ENCODE measurements at regions not wholly inside any gene's neighbourhood (a gene's known extent, or its start where the extent isn't known, plus 50 kb on each side); places are given as distances from the start of the nearest gene placed in this dataset.

DNA sequence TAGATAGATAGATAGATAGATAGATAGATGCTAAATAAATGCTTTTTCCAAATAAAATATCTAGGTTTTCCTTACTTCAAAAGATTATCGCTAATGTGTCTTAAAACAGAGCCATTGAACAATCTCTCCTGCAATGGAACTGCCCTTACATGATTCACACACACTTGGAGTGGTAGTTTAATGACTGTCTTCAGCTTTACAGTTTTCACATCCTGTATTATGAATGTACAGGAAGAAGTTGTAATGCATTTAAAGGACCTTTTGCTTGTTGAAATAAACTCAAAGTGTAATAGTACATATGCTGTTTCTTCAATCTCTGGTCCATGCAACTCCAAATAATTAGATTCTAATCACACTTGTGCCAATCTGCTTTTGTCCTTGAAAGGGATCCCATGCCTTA is 797.6 kb upstream of the CDH2 start:
- H3K27ac Mint-ChIP-seq = no peak overlapping the region
- no peaks in the 10 kb centered on the region for H3K36me3 Mint-ChIP-seq (ENCODE audit: low read depth)
- no peak for ATAC-seq
- DNase-seq = no peak
- peaks cover 16% of the 10 kb centered on the region for H3K9me3 Mint-ChIP-seq (ENCODE audit: low read depth)
- no peaks in the 10 kb centered on the region for H3K27me3 Mint-ChIP-seq
- intact Hi-C loops (cut with DNase I, micrococcal nuclease) = no loop called here
- no peak overlapping the region for H3K4me3 Mint-ChIP-seq
- H3K4me1 Mint-ChIP-seq = no peaks in the 10 kb centered on the region
- ChIA-PET POLR2A (no interaction called here), CTCF (no interaction called here)

DNA sequence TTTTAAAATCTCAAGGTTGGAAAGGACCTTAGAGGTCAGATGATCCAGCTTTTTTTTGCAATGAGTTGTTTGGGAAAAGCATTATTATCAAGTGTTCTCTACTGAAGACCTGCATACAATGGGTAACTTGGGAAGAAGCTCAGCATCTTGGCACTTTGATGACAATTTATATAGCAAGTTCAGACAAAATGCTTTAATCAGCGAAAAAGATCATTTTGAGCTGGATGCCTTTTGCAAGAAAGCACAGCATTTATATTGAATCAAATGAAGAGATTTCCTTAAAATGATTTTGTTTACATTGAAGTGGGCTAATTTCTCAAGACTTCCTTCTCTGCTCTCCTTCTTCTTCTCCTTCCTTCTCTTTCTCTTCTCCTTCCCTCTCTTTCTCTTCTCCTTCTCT is 796.4 kb upstream of the CDH2 start:
- H3K4me1 Mint-ChIP-seq = no peaks in the 10 kb centered on the region
- DNase-seq (no peak), ATAC-seq (no peak)
- no peak overlapping the region for H3K4me3 Mint-ChIP-seq
- no peaks in the 10 kb centered on the region for H3K27me3 Mint-ChIP-seq
- intact Hi-C loops (cut with DNase I, micrococcal nuclease) = no loop called here
- H3K27ac Mint-ChIP-seq = no peak overlapping the region
- ChIA-PET CTCF (no interaction called here), POLR2A (no interaction called here)
- H3K9me3 Mint-ChIP-seq (ENCODE audit: low read depth) = peaks cover 16% of the 10 kb centered on the region
- H3K36me3 Mint-ChIP-seq (ENCODE audit: low read depth) = no peaks in the 10 kb centered on the region

DNA sequence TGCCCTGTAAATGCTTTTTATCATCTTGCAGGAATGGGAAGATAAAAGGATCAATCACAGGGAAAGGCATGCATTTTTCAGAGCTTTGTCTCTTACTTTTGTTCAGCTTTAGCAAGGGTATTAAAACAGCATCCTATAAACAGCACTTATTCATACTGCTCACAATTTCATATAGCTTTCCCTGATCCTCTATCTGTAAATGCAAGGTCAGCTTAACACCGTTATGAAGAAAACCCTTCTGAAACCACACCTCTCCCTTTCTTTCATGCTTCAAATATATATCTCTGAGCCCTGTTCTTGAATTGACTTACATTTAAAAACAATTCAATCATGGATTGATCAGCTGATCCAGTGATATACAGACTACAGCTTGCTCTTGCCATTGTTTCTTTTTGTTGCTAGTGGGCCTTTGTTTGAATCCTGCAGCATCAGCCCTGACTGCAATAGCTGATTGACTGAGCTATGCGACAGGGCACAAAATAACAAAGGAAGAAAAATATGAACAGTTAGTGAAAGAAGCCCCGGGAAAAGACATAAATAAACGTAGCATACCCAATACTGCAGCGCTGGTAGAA is 795.5 kb upstream of the CDH2 start:
- CTCF ChIA-PET = no interaction called here
- Mint-ChIP-seq H3K36me3 (ENCODE audit: low read depth) (no peaks in the 10 kb centered on the region), H3K27me3 (no peaks in the 10 kb centered on the region), H3K9me3 (ENCODE audit: low read depth) (peaks cover 16% of the 10 kb centered on the region), H3K4me1 (no peaks in the 10 kb centered on the region), H3K27ac (no peak overlapping the region), H3K4me3 (no peak overlapping the region)
- intact Hi-C loops (cut with DNase I, micrococcal nuclease) = no loop called here
- no peak for ATAC-seq
- DNase-seq = no peak
- POLR2A ChIA-PET = no interaction called here

DNA sequence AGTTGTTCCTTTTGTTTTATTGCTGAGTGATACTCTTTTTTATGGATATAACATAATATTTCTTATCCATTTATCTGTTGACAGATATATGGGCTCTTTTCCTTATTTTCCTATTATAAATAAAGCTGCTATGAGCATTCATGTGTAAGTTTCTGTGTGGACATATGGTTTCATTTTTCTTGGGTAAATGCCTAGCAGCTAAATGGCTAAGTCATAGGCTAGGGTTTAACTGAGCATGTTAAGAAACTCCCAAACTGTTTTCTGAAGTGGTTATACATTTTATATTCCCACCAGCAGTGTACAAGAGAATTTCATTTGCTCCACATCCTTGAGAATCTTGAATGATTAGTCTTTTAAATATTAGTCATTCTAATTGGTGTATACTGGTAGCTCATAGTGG is 786.6 kb upstream of the CDH2 start:
- H3K9me3 Mint-ChIP-seq (ENCODE audit: low read depth) = peaks cover 11% of the 10 kb centered on the region
- intact Hi-C loops (cut with DNase I, micrococcal nuclease) = no loop called here
- DNase-seq (no peak), ATAC-seq (no peak)
- CTCF ChIA-PET = no interaction called here
- no peaks in the 10 kb centered on the region for H3K27me3 Mint-ChIP-seq
- POLR2A ChIA-PET = no interaction called here
- no peaks in the 10 kb centered on the region for H3K36me3 Mint-ChIP-seq (ENCODE audit: low read depth)
- H3K4me3 Mint-ChIP-seq = no peak overlapping the region
- no peak overlapping the region for H3K27ac Mint-ChIP-seq
- H3K4me1 Mint-ChIP-seq = no peaks in the 10 kb centered on the region

DNA sequence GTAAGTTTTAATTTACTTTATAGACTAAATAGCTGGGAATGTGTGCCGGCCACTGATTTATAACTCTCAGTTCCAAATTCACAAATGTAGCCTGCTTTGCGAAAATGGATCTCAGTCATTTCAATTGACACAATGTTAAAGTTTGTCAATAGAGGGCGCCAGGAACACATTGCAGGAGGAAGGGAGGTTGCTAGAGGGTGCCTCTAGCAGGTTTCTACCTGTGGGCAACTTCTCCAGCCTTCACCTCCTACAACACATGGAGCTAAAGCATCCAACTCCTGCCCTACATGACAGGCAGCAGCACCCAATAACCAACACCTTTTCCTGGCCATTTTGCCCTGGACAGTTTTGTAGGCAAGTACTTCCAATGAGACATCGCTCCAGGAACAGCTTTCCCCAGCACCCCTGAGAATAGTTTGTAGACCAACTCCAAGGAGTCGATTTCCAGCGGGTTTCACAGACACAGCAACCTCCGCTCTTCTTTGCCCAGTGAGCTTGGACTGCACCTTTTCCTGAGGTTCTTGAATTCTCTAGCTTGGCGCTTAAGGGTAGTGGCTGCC is 784.8 kb upstream of the CDH2 start:
- H3K36me3 Mint-ChIP-seq (ENCODE audit: low read depth) = no peaks in the 10 kb centered on the region
- no peak overlapping the region for H3K27ac Mint-ChIP-seq
- ChIA-PET POLR2A (no interaction called here), CTCF (no interaction called here)
- H3K4me3 Mint-ChIP-seq = no peak overlapping the region
- intact Hi-C loops (cut with DNase I, micrococcal nuclease) = no loop called here
- ATAC-seq (no peak), DNase-seq (no peak)
- H3K4me1 Mint-ChIP-seq = no peaks in the 10 kb centered on the region
- no peaks in the 10 kb centered on the region for H3K27me3 Mint-ChIP-seq
- peaks cover 8% of the 10 kb centered on the region for H3K9me3 Mint-ChIP-seq (ENCODE audit: low read depth)

DNA sequence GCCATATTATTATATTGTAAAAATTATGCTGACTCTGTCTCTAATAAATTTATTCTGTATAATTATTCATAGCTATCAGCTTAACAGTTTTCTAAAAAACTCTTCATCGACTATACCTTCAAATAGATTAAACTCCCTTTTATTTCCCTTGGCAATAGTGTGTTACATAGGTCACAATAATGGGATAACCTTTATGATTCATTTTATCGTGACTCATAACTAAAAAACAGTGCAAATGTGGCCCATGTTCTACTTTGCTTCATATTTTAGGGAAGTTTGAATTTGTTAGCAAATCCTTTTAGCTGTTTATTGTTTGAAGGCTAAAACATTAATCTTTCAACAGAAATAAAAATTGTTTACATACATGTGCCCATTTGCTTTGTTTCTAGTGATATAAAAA is 783.2 kb upstream of the CDH2 start:
- ChIA-PET CTCF (no interaction called here), POLR2A (no interaction called here)
- Mint-ChIP-seq H3K27me3 (no peaks in the 10 kb centered on the region), H3K9me3 (ENCODE audit: low read depth) (peaks cover 15% of the 10 kb centered on the region), H3K4me3 (no peak overlapping the region), H3K36me3 (ENCODE audit: low read depth) (no peaks in the 10 kb centered on the region), H3K27ac (no peak overlapping the region), H3K4me1 (no peaks in the 10 kb centered on the region)
- ATAC-seq (no peak), DNase-seq (no peak)
- intact Hi-C loops (cut with DNase I, micrococcal nuclease) = no loop called here

DNA sequence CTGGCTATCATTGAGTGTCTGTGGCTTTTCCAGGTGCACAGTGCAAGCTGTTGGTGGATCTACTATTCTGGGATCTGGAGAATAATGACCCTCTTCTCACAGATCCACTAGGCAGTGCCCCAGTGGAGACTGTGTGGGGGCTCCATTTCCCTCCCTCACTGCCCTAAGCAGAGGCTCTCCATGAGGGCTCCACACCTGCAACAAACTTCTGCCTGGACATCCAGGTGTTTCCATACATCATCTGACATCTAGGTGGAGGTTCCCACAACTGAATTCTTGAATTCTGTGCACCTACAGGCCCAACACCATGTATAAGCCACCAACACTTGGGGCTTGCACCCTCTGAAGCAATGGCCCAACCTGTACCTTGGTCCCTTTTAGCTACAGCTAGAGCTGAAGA is 775.4 kb upstream of the CDH2 start:
- H3K27me3 Mint-ChIP-seq = no peaks in the 10 kb centered on the region
- no peak overlapping the region for H3K4me3 Mint-ChIP-seq
- CTCF ChIA-PET = interaction anchor here (0.6 kb wide), 1 partner anchor 486 kb away, joined by 3 read pairs; no protein-coding TSS in a partner anchor
- H3K27ac Mint-ChIP-seq = no peak overlapping the region
- no peaks in the 10 kb centered on the region for H3K4me1 Mint-ChIP-seq
- no peaks in the 10 kb centered on the region for H3K36me3 Mint-ChIP-seq (ENCODE audit: low read depth)
- ATAC-seq (no peak), DNase-seq (no peak)
- POLR2A ChIA-PET = no interaction called here
- peaks cover 15% of the 10 kb centered on the region for H3K9me3 Mint-ChIP-seq (ENCODE audit: low read depth)
- intact Hi-C loops (cut with DNase I, micrococcal nuclease) = no loop called here

DNA sequence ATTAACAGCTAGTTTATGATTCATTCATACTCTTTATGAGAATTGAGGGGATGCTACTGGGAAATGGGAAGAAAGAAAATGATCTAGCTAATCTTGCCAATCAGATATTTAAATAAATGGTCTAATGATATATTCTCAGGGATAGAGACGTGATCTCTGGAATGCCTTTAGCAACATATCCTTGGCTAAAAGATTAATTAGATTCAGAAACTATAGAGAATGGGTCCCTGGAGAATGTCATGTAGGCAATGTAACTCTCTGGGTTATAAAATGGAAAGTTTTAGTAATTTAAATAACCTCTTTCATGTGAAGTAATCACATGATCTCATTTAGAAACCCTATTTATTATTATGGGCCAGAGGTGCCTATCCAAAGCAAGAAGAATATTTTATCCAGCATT is 771.0 kb upstream of the CDH2 start:
- intact Hi-C loops (cut with DNase I, micrococcal nuclease) = no loop called here
- Mint-ChIP-seq H3K36me3 (ENCODE audit: low read depth) (no peaks in the 10 kb centered on the region), H3K9me3 (ENCODE audit: low read depth) (peaks cover 6% of the 10 kb centered on the region), H3K27me3 (no peaks in the 10 kb centered on the region), H3K4me1 (no peaks in the 10 kb centered on the region), H3K27ac (no peak overlapping the region), H3K4me3 (no peak overlapping the region)
- no peak for DNase-seq
- no peak for ATAC-seq
- ChIA-PET POLR2A (no interaction called here), CTCF (no interaction called here)

DNA sequence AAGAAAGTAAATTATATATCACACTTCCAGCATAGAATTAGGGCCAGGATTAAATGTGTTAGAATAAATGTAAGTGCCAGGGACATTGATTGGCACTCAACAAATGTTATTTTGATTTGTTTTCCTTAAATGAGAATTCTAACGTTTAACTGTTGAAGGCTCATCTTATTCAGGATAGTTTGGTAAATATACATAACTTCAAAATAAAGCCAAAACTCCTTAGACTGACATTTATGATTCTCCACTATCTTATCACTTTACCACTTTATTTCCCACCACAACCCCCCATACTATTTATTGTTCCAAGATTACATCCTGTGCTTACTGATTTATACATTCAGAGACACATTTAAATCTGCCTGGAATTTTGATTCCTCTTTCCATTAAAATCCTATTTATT is 769.5 kb upstream of the CDH2 start:
- no peak overlapping the region for H3K4me3 Mint-ChIP-seq
- no peaks in the 10 kb centered on the region for H3K4me1 Mint-ChIP-seq
- ATAC-seq (no peak), DNase-seq (no peak)
- POLR2A ChIA-PET = no interaction called here
- H3K27me3 Mint-ChIP-seq = no peaks in the 10 kb centered on the region
- H3K27ac Mint-ChIP-seq = no peak overlapping the region
- intact Hi-C loops (cut with DNase I, micrococcal nuclease) = no loop called here
- H3K36me3 Mint-ChIP-seq (ENCODE audit: low read depth) = no peaks in the 10 kb centered on the region
- CTCF ChIA-PET = no interaction called here
- peaks cover 6% of the 10 kb centered on the region for H3K9me3 Mint-ChIP-seq (ENCODE audit: low read depth)

DNA sequence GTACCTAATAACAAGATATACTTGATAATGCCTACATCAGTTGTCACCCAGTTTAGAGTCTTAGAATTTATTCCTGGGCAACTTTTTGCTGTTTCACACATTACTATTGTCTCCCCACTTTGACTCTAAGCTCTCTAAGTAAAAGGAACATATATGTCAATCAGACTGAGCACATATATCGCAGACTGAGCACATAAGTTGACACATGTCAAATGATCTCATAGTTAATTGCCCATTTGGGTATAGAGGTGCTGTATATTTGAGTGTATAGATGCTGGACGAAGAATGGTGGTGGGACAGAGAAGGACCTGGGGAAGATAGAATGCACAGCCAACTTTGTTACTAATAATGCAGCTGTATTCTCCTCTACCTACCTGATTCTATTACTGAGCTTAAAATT is 746.0 kb upstream of the CDH2 start:
- Mint-ChIP-seq H3K36me3 (ENCODE audit: low read depth) (no peaks in the 10 kb centered on the region), H3K4me1 (no peaks in the 10 kb centered on the region), H3K4me3 (no peak overlapping the region), H3K27me3 (no peaks in the 10 kb centered on the region), H3K9me3 (ENCODE audit: low read depth) (peaks cover 8% of the 10 kb centered on the region), H3K27ac (no peak overlapping the region)
- ChIA-PET POLR2A (no interaction called here), CTCF (no interaction called here)
- DNase-seq (no peak), ATAC-seq (no peak)
- intact Hi-C loops (cut with DNase I, micrococcal nuclease) = no loop called here

DNA sequence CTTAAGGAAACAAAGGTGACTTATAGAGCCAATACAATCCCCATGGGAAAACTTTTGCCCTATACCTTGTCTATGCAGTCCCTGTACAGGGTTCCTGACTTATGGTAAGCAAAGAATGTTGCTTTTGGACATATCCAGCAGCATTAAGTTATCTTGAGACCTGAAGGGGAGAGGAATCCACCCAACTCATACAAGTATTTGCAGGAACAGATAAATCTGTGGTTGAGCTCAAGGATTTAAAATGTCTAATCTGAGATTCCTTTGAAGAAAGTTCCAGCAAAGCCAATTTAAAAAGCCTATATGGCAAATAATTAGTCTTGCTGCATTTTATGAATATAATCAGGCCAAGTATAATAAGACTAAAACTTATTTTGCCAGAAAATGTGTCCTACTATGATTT is 739.5 kb upstream of the CDH2 start:
- no peak overlapping the region for H3K4me3 Mint-ChIP-seq
- no peaks in the 10 kb centered on the region for H3K27me3 Mint-ChIP-seq
- POLR2A ChIA-PET = no interaction called here
- CTCF ChIA-PET = no interaction called here
- H3K9me3 Mint-ChIP-seq (ENCODE audit: low read depth) = peaks cover 13% of the 10 kb centered on the region
- DNase-seq (no peak), ATAC-seq (no peak)
- no peaks in the 10 kb centered on the region for H3K4me1 Mint-ChIP-seq
- H3K27ac Mint-ChIP-seq = no peak overlapping the region
- no peaks in the 10 kb centered on the region for H3K36me3 Mint-ChIP-seq (ENCODE audit: low read depth)
- intact Hi-C loops (cut with DNase I, micrococcal nuclease) = no loop called here

DNA sequence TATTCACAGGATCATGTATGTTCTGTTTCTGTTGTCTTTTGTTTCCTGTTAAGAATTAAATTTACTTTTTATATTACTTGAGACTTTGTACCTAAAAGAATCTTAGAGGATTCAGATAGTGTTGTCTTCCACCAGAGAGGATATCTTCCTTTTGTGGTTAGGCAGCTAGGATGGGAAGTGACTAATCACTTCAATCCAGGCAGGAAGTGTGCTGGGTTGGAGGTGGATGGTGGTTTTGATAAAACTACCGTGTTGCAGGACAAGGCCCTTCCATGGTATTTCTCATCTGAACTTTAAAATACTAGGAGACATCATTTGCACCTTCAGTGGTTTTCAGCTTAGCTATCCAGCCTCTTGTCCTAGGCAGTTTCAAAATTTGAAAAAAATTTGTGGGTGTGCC is 728.6 kb upstream of the CDH2 start:
- ChIA-PET CTCF (no interaction called here), POLR2A (no interaction called here)
- intact Hi-C loops (cut with DNase I, micrococcal nuclease) = no loop called here
- Mint-ChIP-seq H3K27me3 (no peaks in the 10 kb centered on the region), H3K27ac (no peak overlapping the region), H3K4me1 (no peaks in the 10 kb centered on the region), H3K4me3 (no peak overlapping the region), H3K9me3 (ENCODE audit: low read depth) (peaks cover 9% of the 10 kb centered on the region), H3K36me3 (ENCODE audit: low read depth) (no peaks in the 10 kb centered on the region)
- no peak for ATAC-seq
- no peak for DNase-seq

DNA sequence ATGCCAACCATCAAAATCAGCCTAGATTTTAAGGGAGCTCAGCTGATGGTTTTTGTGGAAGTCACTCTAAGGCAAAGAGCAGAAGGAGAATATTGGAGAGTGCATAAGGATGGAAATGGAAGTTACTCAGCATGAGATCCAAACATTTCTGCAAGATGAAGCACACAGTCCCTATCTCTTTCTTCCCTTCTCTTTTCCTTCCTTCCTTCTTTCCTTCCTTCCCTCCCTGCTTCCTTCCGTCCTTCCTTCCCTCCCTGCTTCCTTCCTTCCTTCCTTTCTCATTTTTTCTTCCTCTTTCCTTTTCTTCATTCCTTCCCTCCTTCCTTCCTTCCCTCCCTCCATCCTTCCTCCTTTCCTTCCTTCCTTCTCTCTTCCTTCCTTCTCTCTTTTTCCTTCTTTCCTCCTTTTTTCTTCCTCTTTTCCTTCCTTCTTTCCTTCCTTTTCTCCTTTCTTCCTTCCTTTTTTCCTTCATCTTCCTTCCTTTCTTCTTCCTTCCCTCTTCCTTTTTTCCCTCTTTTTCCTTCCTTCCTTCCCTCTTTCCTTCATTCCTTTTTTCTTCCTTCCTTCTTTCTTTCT is 727.9 kb upstream of the CDH2 start:
- ATAC-seq (no peak), DNase-seq (no peak)
- no peak overlapping the region for H3K27ac Mint-ChIP-seq
- no peaks in the 10 kb centered on the region for H3K27me3 Mint-ChIP-seq
- POLR2A ChIA-PET = no interaction called here
- no peak overlapping the region for H3K4me3 Mint-ChIP-seq
- H3K9me3 Mint-ChIP-seq (ENCODE audit: low read depth) = peaks cover 9% of the 10 kb centered on the region
- CTCF ChIA-PET = no interaction called here
- no peaks in the 10 kb centered on the region for H3K36me3 Mint-ChIP-seq (ENCODE audit: low read depth)
- H3K4me1 Mint-ChIP-seq = no peaks in the 10 kb centered on the region
- intact Hi-C loops (cut with DNase I, micrococcal nuclease) = no loop called here
